Activated T-cell treated with anti-CD3 and anti-CD28 coated beads, Interleukin-2, amount 50 U/mL, for 72 hours (primary cell): ENCODE measurements at regions not wholly inside any gene's neighbourhood (a gene's known extent, or its start where the extent isn't known, plus 50 kb on each side); places are given as distances from the start of the nearest gene placed in this dataset.

Source experiments
- ATAC-seq, 2 donors: fragments of 150-1000 bp; cut with Tn5 transposase; replicated peaks in 1 of 2; 2 replicates each; pipeline ENCODE4 v1.10.0; 2021; ENCODE audit warnings: moderate library complexity in 2 of 2, mild to moderate bottlenecking in 1 of 2
- DNase-seq, 2 donors: peaks; one replicate each; pipeline ENCODE4 v3.0.0; 2021 to 2022; ENCODE audit warnings: mixed read lengths in 1 of 2
- H3K27ac Mint-ChIP-seq: one replicate; pipeline ENCODE4 v1.8.0; 2022; ENCODE audit warnings: mild to moderate bottlenecking, moderate library complexity, mixed read lengths
- H3K27me3 Mint-ChIP-seq: one replicate; pipeline ENCODE4 v1.8.0; 2022; ENCODE audit warnings: low read depth, mixed read lengths
- H3K36me3 Mint-ChIP-seq, 2 donors: one replicate each; pipeline ENCODE4 v1.8.0; 2022; ENCODE audit warnings: mixed read lengths in 2 of 2, mild to moderate bottlenecking in 1 of 2; ENCODE audit not compliant: insufficient read depth in 2 of 2
- H3K4me1 Mint-ChIP-seq: one replicate; pipeline ENCODE4 v1.8.0; 2022; ENCODE audit warnings: low read depth, mixed read lengths
- H3K4me3 Mint-ChIP-seq, 2 donors: one replicate each; pipeline ENCODE4 v1.8.0; 2022; ENCODE audit warnings: mild to moderate bottlenecking in 2 of 2, mixed read lengths in 2 of 2, moderate library complexity in 2 of 2
- H3K9me3 Mint-ChIP-seq, 2 donors: one replicate each; pipeline ENCODE4 v1.8.0; 2022; ENCODE audit warnings: mixed read lengths in 2 of 2

DNA sequence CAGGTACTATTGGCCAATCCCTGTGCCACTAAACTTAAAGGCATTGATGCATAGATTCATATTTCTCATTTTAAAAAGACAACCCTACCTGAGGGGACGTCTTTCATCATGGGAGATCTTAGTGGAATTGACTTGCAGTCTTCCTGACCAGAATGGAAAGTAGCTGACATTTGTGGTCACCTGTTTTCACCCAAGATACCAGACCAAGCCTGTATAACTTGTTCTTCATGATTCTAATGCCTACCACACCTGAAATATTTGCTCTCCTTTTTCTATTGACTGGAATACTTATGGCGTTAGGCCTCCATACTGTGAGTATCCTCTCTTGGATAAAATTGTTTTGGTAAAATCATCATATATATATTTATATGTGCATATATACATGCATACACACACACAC lies 54.7 kb upstream of the XCR1 start:
- Mint-ChIP-seq H3K27me3 (peaks cover 60% of the 10 kb centered on the region), H3K27ac (no peak overlapping the region), H3K4me3 (no peak overlapping the region), H3K9me3 (no peaks in the 10 kb centered on the region), H3K4me1 (peaks cover 8% of the 10 kb centered on the region), H3K36me3 (no peaks in the 10 kb centered on the region)
- ATAC-seq (no peak), DNase-seq (no peak)

DNA sequence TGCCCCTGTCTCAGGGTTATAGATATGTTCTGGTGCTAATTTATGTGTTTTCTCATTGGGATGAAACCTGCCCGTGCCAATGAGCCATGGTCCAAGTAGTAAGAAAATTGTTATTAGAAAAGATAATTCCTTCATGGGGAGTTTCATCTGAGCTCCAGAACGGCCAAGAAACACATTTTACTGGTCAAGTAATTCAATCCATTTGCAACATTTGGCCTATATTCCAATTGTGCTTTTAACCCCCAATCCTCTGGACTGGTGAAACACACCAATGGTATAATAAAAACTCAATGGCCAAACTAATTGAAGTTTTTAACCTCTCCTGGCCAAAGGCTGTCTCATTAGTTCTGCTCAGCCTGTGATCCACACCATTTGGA lies 53.7 kb upstream of the XCR1 start:
- H3K27ac Mint-ChIP-seq = no peak overlapping the region

DNA sequence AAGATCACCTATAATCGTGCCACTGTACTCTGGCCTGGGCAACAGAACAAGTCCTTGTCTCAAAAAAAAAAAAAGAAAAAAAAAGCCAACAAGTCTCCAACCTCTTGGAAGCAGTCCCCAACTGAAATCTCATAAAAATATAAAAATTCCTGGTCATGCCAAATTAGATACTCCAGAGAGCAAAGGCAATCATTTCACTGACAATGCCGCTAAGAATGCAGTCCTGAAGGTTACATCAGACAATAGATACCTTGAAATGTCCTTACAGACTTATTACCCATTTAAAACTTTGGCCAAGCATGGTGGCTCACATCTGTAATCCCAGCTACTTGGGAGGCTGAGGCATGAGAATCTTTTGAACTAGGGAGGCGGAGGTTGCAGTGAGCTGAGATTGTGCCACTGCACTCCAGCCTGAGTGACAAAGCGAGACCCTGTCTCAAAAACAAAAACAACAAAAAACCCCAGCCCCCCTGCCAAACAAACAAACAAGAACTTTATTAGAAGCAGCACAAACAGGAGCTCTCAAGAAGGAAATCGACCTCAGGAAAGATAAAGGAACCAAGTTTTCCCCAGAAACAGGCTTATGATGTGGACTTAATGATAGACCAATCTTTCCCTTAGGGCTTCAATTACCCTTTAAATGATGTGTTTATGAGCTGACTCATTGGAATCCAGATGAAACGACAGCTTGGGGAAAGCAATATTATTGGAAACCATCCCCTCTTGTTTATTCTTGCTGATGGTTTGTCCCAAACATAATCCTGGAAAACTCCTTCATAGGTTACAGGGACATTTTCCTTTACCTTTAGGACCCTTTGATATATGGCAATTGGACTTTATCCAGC lies 53.1 kb upstream of the XCR1 start:
- Mint-ChIP-seq H3K4me1 (peaks cover 8% of the 10 kb centered on the region), H3K4me3 (no peak overlapping the region), H3K9me3 (no peaks in the 10 kb centered on the region), H3K27ac (no peak overlapping the region), H3K36me3 (no peaks in the 10 kb centered on the region), H3K27me3 (peaks cover 51% of the 10 kb centered on the region)
- no peak for ATAC-seq
- DNase-seq = no peak

More for the DNA sequence above, 53.7 kb upstream of the XCR1 start:
- H3K9me3 Mint-ChIP-seq = no peaks in the 10 kb centered on the region
- peaks cover 8% of the 10 kb centered on the region for H3K4me1 Mint-ChIP-seq
- no peak overlapping the region for H3K4me3 Mint-ChIP-seq
- DNase-seq (no peak), ATAC-seq (no peak)
- no peaks in the 10 kb centered on the region for H3K36me3 Mint-ChIP-seq
- H3K27me3 Mint-ChIP-seq = peaks cover 51% of the 10 kb centered on the region

DNA sequence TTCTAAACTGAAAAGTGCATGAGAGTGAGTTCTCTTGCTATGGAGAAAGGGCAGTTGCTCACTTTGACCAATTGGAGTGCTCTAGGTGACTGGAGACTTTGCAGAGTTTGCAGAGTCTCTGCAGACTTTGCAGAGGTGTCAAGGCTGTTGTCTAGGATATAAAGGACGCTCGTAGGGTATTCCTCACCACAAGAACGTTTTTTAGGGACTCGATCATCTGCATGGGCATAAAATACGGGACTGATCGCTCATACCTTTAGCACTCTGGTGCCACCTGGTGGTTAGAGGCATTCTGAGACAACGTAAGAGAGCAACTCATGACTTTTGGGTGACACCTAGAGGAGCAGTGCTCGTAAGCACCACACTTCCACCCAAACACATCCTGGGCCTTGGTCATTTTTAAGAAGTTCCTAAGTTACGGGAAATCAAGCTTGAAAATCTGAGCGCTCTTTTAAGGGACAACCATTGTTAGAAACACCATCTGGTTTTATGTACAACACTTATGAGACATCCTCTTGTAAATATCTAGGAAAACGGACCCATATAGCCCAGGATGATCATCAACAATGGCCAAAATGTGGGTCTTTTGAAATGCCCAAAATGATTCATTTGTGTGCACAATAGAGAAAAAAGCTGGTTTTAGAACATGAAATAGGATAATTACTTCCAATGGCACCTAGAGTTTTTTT lies 51.6 kb upstream of the XCR1 start:
- peak; percentile 99 for ATAC-seq
- no peak overlapping the region for H3K27ac Mint-ChIP-seq

More for the DNA sequence above, 51.6 kb upstream of the XCR1 start:
- DNase-seq = peak; percentile 88 to 89
- peak overlapping the region; percentile 14 to 22 for H3K4me3 Mint-ChIP-seq
- H3K4me1 Mint-ChIP-seq = peaks cover 8% of the 10 kb centered on the region
- H3K27me3 Mint-ChIP-seq = peaks cover 55% of the 10 kb centered on the region
- no peaks in the 10 kb centered on the region for H3K9me3 Mint-ChIP-seq
- H3K36me3 Mint-ChIP-seq = peaks cover 0 to under 1% of the 10 kb centered on the region in 2 donors
